ENCODE measurements at regions not wholly inside any gene's neighbourhood (a gene's known extent, or its start where the extent isn't known, plus 50 kb on each side); places are given as distances from the start of the nearest gene placed in this dataset.
"Not testable (repeated sequence)": the region's sequence is repeated elsewhere in the genome, so short reads cannot be mapped to it uniquely, and the experiment has no call there.

DNA sequence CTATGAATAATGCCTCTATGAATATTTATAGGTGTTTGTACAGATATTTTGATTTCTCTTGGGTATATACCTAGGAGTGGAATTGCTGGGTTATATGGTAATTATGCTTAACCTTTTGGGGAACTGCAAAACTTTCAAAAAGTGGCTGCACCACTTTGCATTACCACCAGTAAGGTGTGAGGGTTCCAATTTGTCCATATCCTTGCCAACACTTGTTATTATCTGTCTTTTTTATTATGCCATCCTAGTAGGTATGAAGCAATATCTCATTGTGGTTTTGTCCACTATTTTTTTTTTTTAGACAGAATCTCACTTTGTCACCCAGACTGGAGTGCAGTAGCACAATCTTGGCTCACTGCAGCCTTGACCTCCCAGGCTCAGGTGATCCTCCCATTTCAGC, 112.2 kb upstream of the FBXO11 start:
- no peaks in the 10 kb centered on the region for H3K4me1 ChIP-seq (ENCODE audit: insufficient read depth, low read length)
- H3K9me3 ChIP-seq (ENCODE audit: low read depth, low read length) = peaks cover 4% of the 10 kb centered on the region
- H3K27me3 ChIP-seq (ENCODE audit: insufficient read depth, low read length) = peaks cover 4% of the 10 kb centered on the region
- no peak overlapping the region for H3K4me3 ChIP-seq (ENCODE audit: low read length)

DNA sequence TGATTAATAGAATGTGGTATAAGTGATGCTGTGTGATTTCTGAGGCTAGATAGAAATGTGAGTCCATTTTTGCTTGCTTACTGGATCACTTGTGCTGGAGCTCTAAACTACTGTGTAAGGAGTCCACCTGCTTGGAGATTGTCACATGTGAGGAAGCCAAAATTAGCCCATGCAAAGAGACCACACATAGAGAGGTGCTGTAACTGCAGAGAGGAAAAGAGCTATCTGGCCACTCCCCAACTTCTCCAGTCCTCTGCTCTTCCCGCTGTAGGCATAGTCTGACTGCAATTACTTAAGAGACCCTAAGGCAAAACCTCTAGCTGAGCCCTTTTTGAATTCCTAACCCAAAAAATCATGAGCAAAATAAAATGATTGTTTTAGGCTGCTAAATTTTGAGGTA, 120.6 kb upstream of the FBXO11 start:
- Histone ChIP-seq H3K27me3 (ENCODE audit: insufficient read depth, low read length) (peaks cover 7% of the 10 kb centered on the region), H3K9me3 (ENCODE audit: low read depth, low read length) (no peaks in the 10 kb centered on the region), H3K4me3 (ENCODE audit: low read length) (no peak overlapping the region), H3K4me1 (ENCODE audit: insufficient read depth, low read length) (no peaks in the 10 kb centered on the region)

DNA sequence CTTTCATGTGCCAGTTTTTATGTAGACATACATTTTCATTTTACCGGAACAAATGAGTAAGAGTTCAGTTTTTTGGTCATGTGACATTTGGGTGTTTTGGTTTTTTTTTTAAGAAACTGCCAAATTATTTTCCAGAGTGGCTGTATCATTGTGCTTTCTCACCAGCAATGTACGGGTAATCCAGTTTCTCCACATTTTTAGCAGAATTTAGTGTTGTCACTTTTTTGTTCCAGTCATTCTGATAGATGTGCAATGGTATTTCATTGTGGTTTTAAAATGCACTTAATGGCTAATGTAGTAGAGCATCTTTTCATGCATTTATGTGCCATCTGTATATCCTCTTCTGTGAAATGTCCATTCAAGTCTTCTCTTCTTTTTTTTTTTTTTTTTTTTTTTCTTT, 126.5 kb upstream of the FBXO11 start:
- Histone ChIP-seq H3K9me3 (ENCODE audit: low read depth, low read length) (peaks cover 8% of the 10 kb centered on the region), H3K4me3 (ENCODE audit: low read length) (no peak overlapping the region), H3K4me1 (ENCODE audit: insufficient read depth, low read length) (no peaks in the 10 kb centered on the region), H3K27me3 (ENCODE audit: insufficient read depth, low read length) (no peaks in the 10 kb centered on the region)

- Histone ChIP-seq H3K27me3 (ENCODE audit: insufficient read depth, low read length) (no peaks in the 10 kb centered on the region), H3K9me3 (ENCODE audit: low read depth, low read length) (peaks cover 8% of the 10 kb centered on the region), H3K4me1 (ENCODE audit: insufficient read depth, low read length) (no peaks in the 10 kb centered on the region), H3K4me3 (ENCODE audit: low read length) (no peak overlapping the region)
Measured at GRCh38 chr2:48034295-48034694, 128.0 kb upstream of the FBXO11 start.

GRCh38 chr2:48036312-48036711, 130.0 kb upstream of the FBXO11 start:
- Histone ChIP-seq H3K9me3 (ENCODE audit: low read depth, low read length) (peaks cover 8% of the 10 kb centered on the region), H3K4me1 (ENCODE audit: insufficient read depth, low read length) (no peaks in the 10 kb centered on the region), H3K27me3 (ENCODE audit: insufficient read depth, low read length) (no peaks in the 10 kb centered on the region), H3K4me3 (ENCODE audit: low read length) (no peak overlapping the region)

- Histone ChIP-seq H3K27me3 (ENCODE audit: insufficient read depth, low read length) (no peaks in the 10 kb centered on the region), H3K9me3 (ENCODE audit: low read depth, low read length) (peaks cover 8% of the 10 kb centered on the region), H3K4me1 (ENCODE audit: insufficient read depth, low read length) (no peaks in the 10 kb centered on the region), H3K4me3 (ENCODE audit: low read length) (no peak overlapping the region)
Measured at GRCh38 chr2:48039209-48039990, 133.1 kb upstream of the FBXO11 start.

GRCh38 chr2:48043131-48043700, 136.9 kb upstream of the FBXO11 start:
- H3K9me3 ChIP-seq (ENCODE audit: low read depth, low read length) = no peaks in the 10 kb centered on the region
- H3K4me3 ChIP-seq (ENCODE audit: low read length) = no peak overlapping the region
- H3K27me3 ChIP-seq (ENCODE audit: insufficient read depth, low read length) = no peaks in the 10 kb centered on the region
- no peaks in the 10 kb centered on the region for H3K4me1 ChIP-seq (ENCODE audit: insufficient read depth, low read length)

GRCh38 chr2:48043746-48044145, 137.4 kb upstream of the FBXO11 start:
- Histone ChIP-seq H3K4me3 (ENCODE audit: low read length) (no peak overlapping the region), H3K4me1 (ENCODE audit: insufficient read depth, low read length) (no peaks in the 10 kb centered on the region), H3K9me3 (ENCODE audit: low read depth, low read length) (no peaks in the 10 kb centered on the region), H3K27me3 (ENCODE audit: insufficient read depth, low read length) (no peaks in the 10 kb centered on the region)

DNA sequence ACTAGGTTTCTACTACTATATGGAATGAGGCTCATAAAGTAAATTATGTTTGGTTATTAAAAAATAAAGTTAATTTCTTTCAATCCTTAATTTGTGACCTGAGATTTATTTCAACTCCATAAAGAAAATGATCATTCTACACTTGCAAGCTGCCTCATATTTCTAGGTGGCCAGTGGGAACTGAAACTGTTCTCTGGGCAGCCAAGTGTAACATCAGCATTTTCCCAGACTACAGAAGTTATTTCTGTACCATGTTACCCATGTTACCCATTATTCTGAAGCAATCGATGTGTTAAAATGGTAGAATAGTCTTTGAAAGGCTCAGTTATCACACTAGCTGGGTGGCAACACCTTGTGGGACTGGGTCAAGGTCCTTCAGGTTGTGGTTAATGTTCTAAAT, 139.3 kb upstream of the FBXO11 start:
- Histone ChIP-seq H3K9me3 (ENCODE audit: low read depth, low read length) (no peaks in the 10 kb centered on the region), H3K27me3 (ENCODE audit: insufficient read depth, low read length) (no peaks in the 10 kb centered on the region), H3K4me3 (ENCODE audit: low read length) (no peak overlapping the region), H3K4me1 (ENCODE audit: insufficient read depth, low read length) (no peaks in the 10 kb centered on the region)

DNA sequence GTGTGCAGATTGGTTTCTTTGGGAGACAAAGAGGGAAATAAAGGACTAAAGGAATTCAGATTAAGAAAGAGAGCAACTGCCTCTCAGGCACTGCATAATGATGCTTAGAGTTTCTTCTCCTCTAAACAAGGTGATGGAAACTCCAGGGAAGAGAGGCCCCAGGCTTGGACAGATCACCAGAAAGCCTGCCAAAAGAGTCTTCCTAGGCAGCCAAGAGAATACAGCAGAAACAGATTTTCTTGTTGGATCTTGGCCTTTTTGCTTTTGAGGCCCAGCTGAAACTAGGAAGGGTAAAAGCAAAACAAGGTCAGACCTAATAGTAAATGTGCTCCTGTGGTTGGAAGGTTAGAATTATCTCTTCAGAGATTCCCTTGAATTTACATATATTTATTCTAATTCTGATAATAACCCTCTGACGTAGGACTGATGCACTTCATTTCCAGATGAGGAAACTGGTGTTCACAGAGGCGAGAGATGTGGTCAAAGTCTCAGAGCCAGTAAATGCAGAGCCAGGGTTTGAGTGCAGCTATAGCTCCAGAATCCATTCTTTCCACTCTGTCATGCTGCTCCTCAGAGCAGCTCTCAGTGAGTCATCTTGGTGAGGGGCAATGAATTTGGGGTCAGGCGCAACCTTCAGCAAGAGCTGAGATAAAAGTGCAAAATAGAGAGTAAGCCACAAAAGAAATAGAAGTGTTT, 142.3 kb upstream of the FBXO11 start:
- H3K9me3 ChIP-seq (ENCODE audit: low read depth, low read length) = no peaks in the 10 kb centered on the region
- no peaks in the 10 kb centered on the region for H3K4me1 ChIP-seq (ENCODE audit: insufficient read depth, low read length)

DNA sequence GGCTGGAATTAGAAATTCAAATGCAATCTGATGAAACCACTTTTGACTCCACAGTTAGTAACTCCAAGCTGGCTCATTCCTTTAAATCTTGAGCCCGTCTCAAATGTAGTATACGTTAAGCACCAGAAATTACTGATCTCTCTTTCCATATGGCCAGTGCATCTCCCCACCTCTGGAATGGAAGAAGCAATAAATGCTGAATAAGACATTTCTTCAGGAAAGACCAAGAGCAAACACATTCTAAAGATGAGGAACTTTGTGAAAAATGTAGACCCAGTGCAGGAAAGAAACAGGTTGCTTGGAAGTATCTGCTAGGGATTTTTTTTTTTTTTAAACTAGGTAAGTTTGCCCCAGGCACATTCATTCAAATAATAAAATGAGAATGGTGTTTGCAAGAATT, 143.1 kb upstream of the FBXO11 start:
- no peaks in the 10 kb centered on the region for H3K27me3 ChIP-seq (ENCODE audit: insufficient read depth, low read length)
- H3K4me1 ChIP-seq (ENCODE audit: insufficient read depth, low read length) = no peaks in the 10 kb centered on the region
- no peak overlapping the region for H3K4me3 ChIP-seq (ENCODE audit: low read length)
- no peaks in the 10 kb centered on the region for H3K9me3 ChIP-seq (ENCODE audit: low read depth, low read length)

More for the DNA sequence above, 142.3 kb upstream of the FBXO11 start:
- H3K4me3 ChIP-seq (ENCODE audit: low read length) = no peak overlapping the region
- H3K27me3 ChIP-seq (ENCODE audit: insufficient read depth, low read length) = no peaks in the 10 kb centered on the region

- Histone ChIP-seq H3K9me3 (ENCODE audit: low read depth, low read length) (no peaks in the 10 kb centered on the region), H3K4me3 (ENCODE audit: low read length) (no peak overlapping the region), H3K27me3 (ENCODE audit: insufficient read depth, low read length) (no peaks in the 10 kb centered on the region)
Measured at GRCh38 chr2:48050711-48051110, 144.4 kb upstream of the FBXO11 start.

GRCh38 chr2:48059975-48060374, 153.7 kb upstream of the FBXO11 start:
- H3K4me1 ChIP-seq (ENCODE audit: insufficient read depth, low read length) = no peaks in the 10 kb centered on the region

More at GRCh38 chr2:48050711-48051110, 144.4 kb upstream of the FBXO11 start:
- H3K4me1 ChIP-seq (ENCODE audit: insufficient read depth, low read length) = no peaks in the 10 kb centered on the region

GRCh38 chr2:48061656-48062055, 155.4 kb upstream of the FBXO11 start:
- not testable (repeated sequence) for H3K4me3 ChIP-seq (ENCODE audit: low read length); H3K27me3 ChIP-seq (ENCODE audit: insufficient read depth, low read length); H3K9me3 ChIP-seq (ENCODE audit: low read depth, low read length); H3K4me1 ChIP-seq (ENCODE audit: insufficient read depth, low read length)

More at GRCh38 chr2:48059975-48060374, 153.7 kb upstream of the FBXO11 start:
- Histone ChIP-seq H3K27me3 (ENCODE audit: insufficient read depth, low read length) (no peaks in the 10 kb centered on the region), H3K4me3 (ENCODE audit: low read length) (no peak overlapping the region), H3K9me3 (ENCODE audit: low read depth, low read length) (no peaks in the 10 kb centered on the region)

- no peaks in the 10 kb centered on the region for H3K27me3 ChIP-seq (ENCODE audit: insufficient read depth, low read length)
- H3K4me3 ChIP-seq (ENCODE audit: low read length) = no peak overlapping the region
- H3K4me1 ChIP-seq (ENCODE audit: insufficient read depth, low read length) = no peaks in the 10 kb centered on the region
- no peaks in the 10 kb centered on the region for H3K9me3 ChIP-seq (ENCODE audit: low read depth, low read length)
Measured at GRCh38 chr2:48065096-48065495, 158.8 kb upstream of the FBXO11 start.
